GM20000 (cell line): ENCODE measurements at regions not wholly inside any gene's neighbourhood (a gene's known extent, or its start where the extent isn't known, plus 50 kb on each side); places are given as distances from the start of the nearest gene placed in this dataset.

Experiments used
- DNase-seq: peaks from one replicate; pipeline ENCODE4 v3.0.0; 2012; ENCODE audit warnings: low spot score
- CTCF ChIP-seq: IDR thresholded peaks from 2 replicates; pipeline ENCODE4 v1.5.1; 2012; ENCODE audit warnings: mild to moderate bottlenecking, control low read depth; ENCODE audit errors: extremely low read depth, missing control alignments

DNA sequence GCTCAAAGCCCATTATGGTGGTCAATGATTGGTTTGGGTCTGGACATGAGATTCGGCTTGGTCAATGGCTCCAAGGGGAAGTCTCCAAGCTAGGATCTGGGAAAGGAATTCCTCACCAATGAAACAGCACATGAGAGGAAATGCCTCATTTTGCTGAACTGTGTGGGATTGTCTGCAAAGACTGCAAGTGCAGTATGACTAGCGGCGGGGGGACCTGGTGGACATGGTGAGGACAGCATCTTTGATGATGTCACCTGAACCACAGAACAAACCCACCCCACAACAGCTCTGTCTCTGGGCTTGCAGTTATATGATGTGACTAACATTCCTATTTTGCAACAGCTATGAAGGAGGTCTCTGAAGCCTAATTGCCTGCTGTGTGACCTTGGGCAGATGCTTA, 50.6 kb upstream of the NKD1 start:
- TF ChIP-seq CTCF: no peak
- DNase-seq: no peak

DNA sequence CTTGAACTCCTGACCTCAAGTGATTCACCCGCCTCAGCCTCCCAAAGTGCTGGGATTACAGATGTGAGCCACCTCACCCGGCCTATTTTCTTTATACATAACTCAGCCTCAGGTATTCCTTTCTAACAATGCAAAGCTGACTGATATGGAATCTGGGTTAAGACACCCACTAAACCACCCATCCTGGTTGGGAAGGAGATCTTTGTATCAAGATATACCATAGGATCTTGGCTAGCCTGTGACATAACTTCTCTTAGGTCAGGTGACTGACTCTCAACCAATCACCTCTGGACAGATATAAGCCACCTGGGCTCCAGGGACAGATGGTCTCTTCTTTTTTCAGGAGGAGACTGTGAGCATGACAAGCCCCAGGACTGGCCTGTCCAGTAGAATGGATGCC, 51.2 kb upstream of the NKD1 start:
- no peak for DNase-seq
- TF ChIP-seq CTCF: no peak

GRCh38 chr16:50495673-50496072, 52.5 kb upstream of the NKD1 start:
- no peak for DNase-seq
- no peak for TF ChIP-seq CTCF

DNA sequence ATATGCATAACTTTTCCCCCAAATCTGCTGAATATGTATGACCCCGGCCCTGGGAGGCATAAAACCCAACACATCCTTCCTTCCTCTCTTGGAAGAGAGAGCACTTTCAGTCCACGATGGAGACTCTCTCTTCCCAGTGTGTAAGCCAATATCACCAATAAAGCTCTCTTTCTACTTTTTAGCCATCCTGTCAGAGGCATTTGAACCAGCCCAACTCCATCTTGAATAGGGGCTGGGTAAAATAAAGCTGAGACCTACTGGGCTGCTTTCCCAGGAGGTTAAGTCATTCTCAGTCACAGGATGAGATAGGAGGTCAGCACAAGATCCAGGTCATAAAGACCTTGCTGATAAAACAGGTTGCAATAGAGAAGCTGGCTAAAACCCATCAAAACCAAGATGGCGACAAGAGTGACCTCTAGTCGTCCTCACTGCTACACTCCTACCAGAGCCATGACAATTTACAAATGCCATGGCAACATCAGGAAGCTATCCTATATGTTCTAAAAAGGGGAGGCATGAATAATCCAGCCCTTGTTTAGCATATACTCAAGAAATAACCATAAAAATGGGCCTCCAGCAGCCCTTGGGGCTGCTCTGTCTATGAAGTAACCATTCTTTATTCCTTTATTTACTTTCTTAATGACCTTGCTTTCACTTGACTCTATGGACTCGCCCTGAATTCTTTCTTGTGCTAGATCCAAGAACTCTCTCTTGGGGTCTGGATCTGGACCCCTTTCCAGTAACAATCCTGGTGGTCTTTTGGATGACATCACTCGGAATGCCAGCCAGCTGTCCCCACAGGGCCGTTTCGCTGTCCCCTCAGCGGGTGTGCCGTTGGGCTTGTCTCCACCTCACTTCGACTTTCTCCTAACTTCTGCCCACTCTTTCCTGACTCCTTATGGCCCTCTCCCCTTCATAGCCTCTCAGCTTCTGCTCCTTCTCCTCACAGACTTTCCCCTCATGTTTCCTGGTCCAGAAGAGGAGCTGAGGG, 53.4 kb upstream of the NKD1 start:
- TF ChIP-seq CTCF: no peak
- DNase-seq: no peak

DNA sequence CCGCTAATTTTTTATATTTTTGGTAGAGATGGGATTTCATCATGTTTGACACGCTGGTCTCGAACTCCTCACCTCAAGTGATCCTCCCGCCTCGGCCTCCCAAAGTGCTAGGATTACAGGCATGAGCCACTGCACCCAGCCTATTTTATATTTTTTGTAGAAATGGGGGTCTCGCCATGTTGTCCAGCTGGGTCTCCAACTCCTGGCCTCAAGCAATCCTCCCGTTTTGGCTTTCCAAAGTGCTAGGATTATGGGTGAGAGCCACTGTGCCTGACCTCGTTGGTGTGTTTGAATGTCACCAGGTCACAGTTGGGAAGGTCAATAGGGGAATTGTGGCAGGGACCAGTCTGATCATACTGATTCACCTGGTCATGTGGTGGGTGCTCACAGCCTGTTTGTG, 56.7 kb upstream of the NKD1 start:
- TF ChIP-seq CTCF: no peak
- DNase-seq: no peak

- TF ChIP-seq CTCF: no peak
- no peak for DNase-seq
Measured at GRCh38 chr16:50490828-50491227, 57.4 kb upstream of the NKD1 start.

DNA sequence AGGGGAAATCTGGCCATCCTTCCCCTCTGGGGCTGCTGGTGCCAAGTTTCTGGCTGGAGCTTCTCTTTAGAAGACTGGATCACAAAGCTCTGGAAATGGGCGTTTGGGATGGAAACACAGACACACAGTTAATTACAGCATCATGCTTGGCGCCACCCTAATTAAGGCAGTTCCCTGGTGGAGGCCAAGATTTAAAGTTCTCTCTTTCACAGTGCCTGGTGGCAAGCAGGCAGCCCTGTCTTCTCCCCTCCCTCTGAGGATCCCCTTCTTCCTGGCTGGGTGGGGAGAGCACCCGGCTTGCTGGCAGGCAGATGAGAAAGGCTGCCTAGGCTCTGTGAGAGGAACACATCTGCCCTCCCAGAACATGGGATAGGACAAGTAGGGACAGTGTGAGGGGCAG, 59.0 kb upstream of the NKD1 start:
- no peak for TF ChIP-seq CTCF
- DNase-seq: no peak
